Neural cell (in vitro differentiated cells): ENCODE measurements at regions not wholly inside any gene's neighbourhood (a gene's known extent, or its start where the extent isn't known, plus 50 kb on each side); places are given as distances from the start of the nearest gene placed in this dataset.

Experiments used
- H2AFZ ChIP-seq: fragments of 200-600, 300-800 bp; sonication (generic), shearing (Covaris generic); 2 replicates; pipeline ENCODE4 v1.6.0; 2014; ENCODE audit warnings: low read depth, mild to moderate bottlenecking, antibody characterized with exemption, low read length, moderate library complexity
- H3F3A ChIP-seq: fragments of 200-600 bp; shearing (Covaris generic); 2 replicates; pipeline ENCODE4 v1.6.1; 2016; ENCODE audit warnings: mild to moderate bottlenecking, moderate library complexity, mixed read lengths, antibody characterized with exemption, low read length; ENCODE audit not compliant: insufficient read depth, poor library complexity, severe bottlenecking
- H3K27ac ChIP-seq: fragments of 200-600, 300-800 bp; sonication (generic), shearing (Covaris generic); 2 replicates; pipeline ENCODE4 v1.5.1; 2014; ENCODE audit warnings: mild to moderate bottlenecking, low read length, moderate library complexity
- H3K27me3 ChIP-seq: fragments of 300-800, 200-600 bp; sonication (generic), shearing (Covaris generic); 2 replicates; pipeline ENCODE4 v1.6.0; 2014; ENCODE audit warnings: mild to moderate bottlenecking, low read depth, low read length, moderate library complexity; ENCODE audit not compliant: insufficient read depth
- H3K36me3 ChIP-seq: fragments of 300-800, 200-600 bp; sonication (generic), shearing (Covaris generic); 2 replicates; pipeline ENCODE4 v1.5.1; 2014; ENCODE audit warnings: mild to moderate bottlenecking, antibody characterized with exemption, low read length, moderate library complexity; ENCODE audit not compliant: insufficient read depth
- H3K4me2 ChIP-seq: fragments of 300-800, 200-600 bp; sonication (generic), shearing (Covaris generic); 2 replicates; pipeline ENCODE4 v1.6.0; 2014; ENCODE audit warnings: mild to moderate bottlenecking, low read length
- H3K4me3 ChIP-seq: fragments of 300-800, 200-600 bp; sonication (generic), shearing (Covaris generic); 2 replicates; pipeline ENCODE4 v1.5.1; 2014; ENCODE audit warnings: mild to moderate bottlenecking, low read length, moderate library complexity
- H3K79me2 ChIP-seq: fragments of 200-600 bp; shearing (Covaris generic); replicated peaks from 2 replicates; pipeline ENCODE4 v1.6.0; 2014; ENCODE audit warnings: mild to moderate bottlenecking, low read length, moderate library complexity; ENCODE audit not compliant: insufficient read depth
- H3K9ac ChIP-seq: fragments of 300-800, 200-600 bp; sonication (generic), shearing (Covaris generic); 2 replicates; pipeline ENCODE4 v1.6.1; 2016; ENCODE audit warnings: mild to moderate bottlenecking, low read length, mixed read lengths
- H3K9me2 ChIP-seq: fragments of 200-600 bp; shearing (Covaris generic); 2 replicates; pipeline ENCODE4 v1.6.1; 2016; ENCODE audit warnings: mild to moderate bottlenecking, low read length, mixed read lengths; ENCODE audit not compliant: insufficient read depth
- H3K9me3 ChIP-seq: fragments of 200-600, 300-800 bp; sonication (generic), shearing (Covaris generic); 2 replicates; pipeline ENCODE4 v1.6.1; 2016; ENCODE audit warnings: mild to moderate bottlenecking, mixed run types, low read length, moderate library complexity, mixed read lengths
- H4K20me1 ChIP-seq: fragments of 200-600 bp; shearing (Covaris generic); 2 replicates; pipeline ENCODE4 v1.6.1; 2016; ENCODE audit warnings: mild to moderate bottlenecking, mixed run types; ENCODE audit not compliant: insufficient read depth
- EP300 ChIP-seq: fragments of 450-650 bp; conservative IDR thresholded peaks from 2 replicates; pipeline ENCODE4 v1.6.1; 2014; ENCODE audit warnings: antibody characterized with exemption, mild to moderate bottlenecking, moderate library complexity; ENCODE audit not compliant: poor library complexity, severe bottlenecking
- EZH2 ChIP-seq: fragments of 200-600, 300-800 bp; shearing (Covaris generic), sonication (generic); IDR thresholded peaks from 2 replicates; pipeline ENCODE4 v1.6.1; 2014; ENCODE audit warnings: antibody characterized with exemption, low read length, borderline replicate concordance, mild to moderate bottlenecking; ENCODE audit not compliant: insufficient read depth, poor library complexity, severe bottlenecking
- MXI1 ChIP-seq: fragments of 450-650 bp; conservative IDR thresholded peaks from 2 replicates; pipeline ENCODE4 v1.6.1; 2014; ENCODE audit warnings: antibody characterized with exemption, mild to moderate bottlenecking; ENCODE audit not compliant: poor library complexity, severe bottlenecking
- POLR2AphosphoS5 ChIP-seq: IDR thresholded peaks from 2 replicates; pipeline ENCODE4 v1.6.1; 2012
- RAD21 ChIP-seq: fragments of 450-650 bp; conservative IDR thresholded peaks from 2 replicates; pipeline ENCODE4 v1.6.1; 2014; ENCODE audit warnings: antibody characterized with exemption, mild to moderate bottlenecking, moderate library complexity
- SMC3 ChIP-seq: fragments of 450-650 bp; conservative IDR thresholded peaks from 2 replicates; pipeline ENCODE4 v1.6.1; 2014; ENCODE audit warnings: antibody characterized with exemption, mild to moderate bottlenecking, moderate library complexity; ENCODE audit not compliant: poor library complexity
- TAF1 ChIP-seq: IDR thresholded peaks from 2 replicates; pipeline ENCODE4 v1.6.1; 2012; ENCODE audit warnings: low read depth
- TF ChIP-seq, protein P1 (sequence below): IDR thresholded peaks from 2 replicates; pipeline ENCODE4 v1.6.1; 2012; ENCODE audit warnings: borderline replicate concordance
- TF ChIP-seq, protein P2 (sequence below): fragments of 450-650 bp; IDR thresholded peaks from 2 replicates; pipeline ENCODE4 v1.5.1; 2014; ENCODE audit warnings: antibody characterized with exemption, mild to moderate bottlenecking, moderate library complexity; ENCODE audit not compliant: poor library complexity, severe bottlenecking

GRCh38 chr2:194686569-194686968 is 970.5 kb upstream of the SLC39A10 start:
- Histone ChIP-seq H3K36me3 (no peaks in the 10 kb centered on the region), H4K20me1 (no peaks in the 10 kb centered on the region), H3K9ac (no peak overlapping the region), H3K27me3 (no peaks in the 10 kb centered on the region), H2AFZ (no peak overlapping the region), H3K4me2 (no peak overlapping the region), H3K4me3 (no peak overlapping the region), H3F3A (no peaks in the 10 kb centered on the region), H3K27ac (no peak overlapping the region), H3K79me2 (no peaks in the 10 kb centered on the region), H3K9me3 (no peaks in the 10 kb centered on the region), H3K9me2 (no peaks in the 10 kb centered on the region)
- TF ChIP-seq, protein P1, sequence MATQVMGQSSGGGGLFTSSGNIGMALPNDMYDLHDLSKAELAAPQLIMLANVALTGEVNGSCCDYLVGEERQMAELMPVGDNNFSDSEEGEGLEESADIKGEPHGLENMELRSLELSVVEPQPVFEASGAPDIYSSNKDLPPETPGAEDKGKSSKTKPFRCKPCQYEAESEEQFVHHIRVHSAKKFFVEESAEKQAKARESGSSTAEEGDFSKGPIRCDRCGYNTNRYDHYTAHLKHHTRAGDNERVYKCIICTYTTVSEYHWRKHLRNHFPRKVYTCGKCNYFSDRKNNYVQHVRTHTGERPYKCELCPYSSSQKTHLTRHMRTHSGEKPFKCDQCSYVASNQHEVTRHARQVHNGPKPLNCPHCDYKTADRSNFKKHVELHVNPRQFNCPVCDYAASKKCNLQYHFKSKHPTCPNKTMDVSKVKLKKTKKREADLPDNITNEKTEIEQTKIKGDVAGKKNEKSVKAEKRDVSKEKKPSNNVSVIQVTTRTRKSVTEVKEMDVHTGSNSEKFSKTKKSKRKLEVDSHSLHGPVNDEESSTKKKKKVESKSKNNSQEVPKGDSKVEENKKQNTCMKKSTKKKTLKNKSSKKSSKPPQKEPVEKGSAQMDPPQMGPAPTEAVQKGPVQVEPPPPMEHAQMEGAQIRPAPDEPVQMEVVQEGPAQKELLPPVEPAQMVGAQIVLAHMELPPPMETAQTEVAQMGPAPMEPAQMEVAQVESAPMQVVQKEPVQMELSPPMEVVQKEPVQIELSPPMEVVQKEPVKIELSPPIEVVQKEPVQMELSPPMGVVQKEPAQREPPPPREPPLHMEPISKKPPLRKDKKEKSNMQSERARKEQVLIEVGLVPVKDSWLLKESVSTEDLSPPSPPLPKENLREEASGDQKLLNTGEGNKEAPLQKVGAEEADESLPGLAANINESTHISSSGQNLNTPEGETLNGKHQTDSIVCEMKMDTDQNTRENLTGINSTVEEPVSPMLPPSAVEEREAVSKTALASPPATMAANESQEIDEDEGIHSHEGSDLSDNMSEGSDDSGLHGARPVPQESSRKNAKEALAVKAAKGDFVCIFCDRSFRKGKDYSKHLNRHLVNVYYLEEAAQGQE, result no peak
- TF ChIP-seq RAD21 (no peak), TAF1 (no peak), EZH2 (no peak), MXI1 (no peak), SMC3 (no peak)
- TF ChIP-seq, protein P2, sequence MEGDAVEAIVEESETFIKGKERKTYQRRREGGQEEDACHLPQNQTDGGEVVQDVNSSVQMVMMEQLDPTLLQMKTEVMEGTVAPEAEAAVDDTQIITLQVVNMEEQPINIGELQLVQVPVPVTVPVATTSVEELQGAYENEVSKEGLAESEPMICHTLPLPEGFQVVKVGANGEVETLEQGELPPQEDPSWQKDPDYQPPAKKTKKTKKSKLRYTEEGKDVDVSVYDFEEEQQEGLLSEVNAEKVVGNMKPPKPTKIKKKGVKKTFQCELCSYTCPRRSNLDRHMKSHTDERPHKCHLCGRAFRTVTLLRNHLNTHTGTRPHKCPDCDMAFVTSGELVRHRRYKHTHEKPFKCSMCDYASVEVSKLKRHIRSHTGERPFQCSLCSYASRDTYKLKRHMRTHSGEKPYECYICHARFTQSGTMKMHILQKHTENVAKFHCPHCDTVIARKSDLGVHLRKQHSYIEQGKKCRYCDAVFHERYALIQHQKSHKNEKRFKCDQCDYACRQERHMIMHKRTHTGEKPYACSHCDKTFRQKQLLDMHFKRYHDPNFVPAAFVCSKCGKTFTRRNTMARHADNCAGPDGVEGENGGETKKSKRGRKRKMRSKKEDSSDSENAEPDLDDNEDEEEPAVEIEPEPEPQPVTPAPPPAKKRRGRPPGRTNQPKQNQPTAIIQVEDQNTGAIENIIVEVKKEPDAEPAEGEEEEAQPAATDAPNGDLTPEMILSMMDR, result no peak

GRCh38 chr2:194674043-194674442 is 983.0 kb upstream of the SLC39A10 start:
- Histone ChIP-seq H3K36me3 (no peaks in the 10 kb centered on the region), H3K27me3 (no peaks in the 10 kb centered on the region)
- TF ChIP-seq EZH2 (no peak), RAD21 (no peak), POLR2AphosphoS5 (no peak), TAF1 (no peak), EP300 (no peak)
- TF ChIP-seq, protein P2, result no peak

More at GRCh38 chr2:194674043-194674442, 983.0 kb upstream of the SLC39A10 start:
- Histone ChIP-seq H3K27ac (no peak overlapping the region), H2AFZ (no peak overlapping the region), H3K9me3 (no peaks in the 10 kb centered on the region), H4K20me1 (no peaks in the 10 kb centered on the region), H3K4me2 (no peak overlapping the region), H3K4me3 (no peak overlapping the region), H3F3A (no peaks in the 10 kb centered on the region), H3K9ac (no peak overlapping the region), H3K9me2 (no peaks in the 10 kb centered on the region), H3K79me2 (no peaks in the 10 kb centered on the region)
